RWPE2 (cell line): ENCODE measurements at regions not wholly inside any gene's neighbourhood (a gene's known extent, or its start where the extent isn't known, plus 50 kb on each side); places are given as distances from the start of the nearest gene placed in this dataset.

ENCODE experiments used
- ATAC-seq: fragments of 200-7000 bp; cut with Tn5 transposase; 3 replicates; pipeline ENCODE4 v1.9.1; 2021; ENCODE audit warnings: low read depth
- DNase-seq: peaks from one replicate; pipeline ENCODE4 v3.0.0-alpha.2; 2020; ENCODE audit warnings: low spot score
- H3K27ac ChIP-seq: fragments of 450-650 bp; 2 replicates; pipeline ENCODE4 v1.5.1; 2017; ENCODE audit warnings: mild to moderate bottlenecking; ENCODE audit not compliant: poor library complexity, severe bottlenecking
- H3K27me3 ChIP-seq: fragments of 250-450 bp; sonication (Bioruptor Pico); 2 replicates; pipeline ENCODE4 v1.5.1; 2021; ENCODE audit warnings: mild to moderate bottlenecking, moderate library complexity; ENCODE audit not compliant: insufficient read depth, poor library complexity, severe bottlenecking
- H3K36me3 ChIP-seq: fragments of 250-450 bp; sonication (Bioruptor Pico); 2 replicates; pipeline ENCODE4 v1.5.1; 2020; ENCODE audit warnings: low read depth, mild to moderate bottlenecking, moderate library complexity
- H3K4me1 ChIP-seq: fragments of 250-450 bp; sonication (Bioruptor Pico); 2 replicates; pipeline ENCODE4 v1.5.1; 2021; ENCODE audit warnings: mild to moderate bottlenecking, moderate library complexity; ENCODE audit not compliant: insufficient read depth, poor library complexity, severe bottlenecking
- H3K4me3 ChIP-seq: fragments of 250-450 bp; sonication (Bioruptor Pico); 2 replicates; pipeline ENCODE4 v1.5.1; 2021; ENCODE audit warnings: mild to moderate bottlenecking, moderate library complexity; ENCODE audit not compliant: severe bottlenecking
- H3K9me3 ChIP-seq: fragments of 250-450 bp; sonication (Bioruptor Pico); 2 replicates; pipeline ENCODE4 v1.5.1; 2021; ENCODE audit warnings: mild to moderate bottlenecking, moderate library complexity; ENCODE audit not compliant: severe bottlenecking
- TF ChIP-seq, protein P1 (sequence below): fragments of 450-650 bp; IDR thresholded peaks from one replicate; pipeline ENCODE4 v1.5.1; 2017; ENCODE audit warnings: mild to moderate bottlenecking, moderate library complexity; ENCODE audit not compliant: poor library complexity, severe bottlenecking

- H3K27me3 ChIP-seq = no peaks in the 10 kb centered on the region
These were observed 50.8 kb downstream of the RBM27 start for GRCh38 chr5:146254223-146254622.

GRCh38 chr5:146273109-146273508, 65.5 kb upstream of the POU4F3 start:
- TF ChIP-seq, protein P1, sequence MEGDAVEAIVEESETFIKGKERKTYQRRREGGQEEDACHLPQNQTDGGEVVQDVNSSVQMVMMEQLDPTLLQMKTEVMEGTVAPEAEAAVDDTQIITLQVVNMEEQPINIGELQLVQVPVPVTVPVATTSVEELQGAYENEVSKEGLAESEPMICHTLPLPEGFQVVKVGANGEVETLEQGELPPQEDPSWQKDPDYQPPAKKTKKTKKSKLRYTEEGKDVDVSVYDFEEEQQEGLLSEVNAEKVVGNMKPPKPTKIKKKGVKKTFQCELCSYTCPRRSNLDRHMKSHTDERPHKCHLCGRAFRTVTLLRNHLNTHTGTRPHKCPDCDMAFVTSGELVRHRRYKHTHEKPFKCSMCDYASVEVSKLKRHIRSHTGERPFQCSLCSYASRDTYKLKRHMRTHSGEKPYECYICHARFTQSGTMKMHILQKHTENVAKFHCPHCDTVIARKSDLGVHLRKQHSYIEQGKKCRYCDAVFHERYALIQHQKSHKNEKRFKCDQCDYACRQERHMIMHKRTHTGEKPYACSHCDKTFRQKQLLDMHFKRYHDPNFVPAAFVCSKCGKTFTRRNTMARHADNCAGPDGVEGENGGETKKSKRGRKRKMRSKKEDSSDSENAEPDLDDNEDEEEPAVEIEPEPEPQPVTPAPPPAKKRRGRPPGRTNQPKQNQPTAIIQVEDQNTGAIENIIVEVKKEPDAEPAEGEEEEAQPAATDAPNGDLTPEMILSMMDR = no peak
- no peak for ATAC-seq
- H3K27me3 ChIP-seq = no peaks in the 10 kb centered on the region
- H3K4me3 ChIP-seq = no peak overlapping the region
- H3K9me3 ChIP-seq = no peaks in the 10 kb centered on the region
- H3K36me3 ChIP-seq = peaks cover 98% of the 10 kb centered on the region
- H3K4me1 ChIP-seq = no peaks in the 10 kb centered on the region
- H3K27ac ChIP-seq = no peak overlapping the region
- DNase-seq = no peak

More at GRCh38 chr5:146254223-146254622, 50.8 kb downstream of the RBM27 start:
- DNase-seq = no peak
- no peaks in the 10 kb centered on the region for H3K9me3 ChIP-seq
- TF ChIP-seq, protein P1 = no peak
- H3K4me3 ChIP-seq = no peak overlapping the region
- ATAC-seq = no peak
- H3K4me1 ChIP-seq = no peaks in the 10 kb centered on the region
- H3K36me3 ChIP-seq = peaks cover 78% of the 10 kb centered on the region
- H3K27ac ChIP-seq = no peak overlapping the region

DNA sequence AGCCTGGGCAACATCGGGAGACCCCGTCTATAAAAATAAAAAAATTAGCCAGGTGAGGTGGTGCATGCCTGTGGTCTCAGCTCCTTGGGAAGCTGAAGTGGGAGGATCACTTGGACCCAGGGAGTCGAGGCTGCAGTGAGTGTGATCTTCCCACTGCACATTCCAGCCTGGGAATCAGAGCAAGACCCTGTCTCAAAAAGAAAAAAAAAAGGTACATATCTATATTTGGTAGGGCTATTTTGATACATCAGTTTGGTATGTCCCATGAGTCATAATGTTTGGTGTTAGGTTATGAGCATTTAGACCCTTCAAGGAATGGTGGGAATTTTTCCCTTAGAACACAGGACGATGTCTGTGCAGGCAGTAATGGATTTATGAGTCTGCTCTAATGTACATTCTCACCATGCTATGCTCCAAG, 55.3 kb upstream of the POU4F3 start:
- DNase-seq (peak; percentile 85), ATAC-seq (peak; percentile 92)
- Histone ChIP-seq H3K4me3 (no peak overlapping the region), H3K27me3 (no peaks in the 10 kb centered on the region), H3K4me1 (peaks cover 27% of the 10 kb centered on the region), H3K27ac (peak overlapping the region; percentile 95), H3K9me3 (no peaks in the 10 kb centered on the region), H3K36me3 (peaks cover 78% of the 10 kb centered on the region)
- TF ChIP-seq, protein P1 = no peak

DNA sequence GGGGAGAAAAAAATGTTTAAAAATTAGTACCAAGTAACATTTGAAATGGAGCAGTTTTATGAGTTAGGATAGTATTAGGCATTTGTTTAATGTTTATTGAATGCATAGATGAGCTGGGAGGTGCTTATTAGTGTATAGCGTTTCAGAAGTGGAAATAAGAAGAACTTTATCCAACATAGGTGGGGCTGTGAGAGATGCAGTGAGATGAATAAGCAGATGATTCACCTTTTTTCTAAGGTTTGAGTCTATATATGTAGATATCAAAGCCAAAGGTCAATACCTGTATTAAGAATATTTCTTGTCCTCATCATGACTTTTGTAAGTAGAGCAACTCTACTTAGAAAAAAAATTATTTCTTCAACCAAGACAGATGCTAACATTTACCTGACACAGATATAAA, 54.6 kb upstream of the POU4F3 start:
- peaks cover 71% of the 10 kb centered on the region for H3K36me3 ChIP-seq
- H3K9me3 ChIP-seq = no peaks in the 10 kb centered on the region
- no peaks in the 10 kb centered on the region for H3K27me3 ChIP-seq
- ATAC-seq (peak; percentile 80), DNase-seq (no peak)
- TF ChIP-seq, protein P1 = no peak
- H3K4me3 ChIP-seq = no peak overlapping the region
- peak overlapping the region; percentile 95 for H3K27ac ChIP-seq
- H3K4me1 ChIP-seq = peaks cover 27% of the 10 kb centered on the region
